Esophagus squamous epithelium (tissue), 5 donors: ENCODE measurements at regions not wholly inside any gene's neighbourhood (a gene's known extent, or its start where the extent isn't known, plus 50 kb on each side); places are given as distances from the start of the nearest gene placed in this dataset.

ENCODE experiments used
- DNase-seq: peaks from one replicate; lab custom pipeline; 2025; lab: John Stamatoyannopoulos, UW
- H3K27ac ChIP-seq, 4 donors: fragments of 200-600 bp; sonication (generic); one replicate each; pipeline ENCODE4 v1.5.1; 2016 to 2019; ENCODE audit warnings: mild to moderate bottlenecking in 1 of 4
- H3K27me3 ChIP-seq, 4 donors: fragments of 200-600 bp; sonication (generic); 1 replicate in 3 of 4; 2 replicates in 1 of 4; pipeline versions ENCODE4 v1.5.1 to v1.6.0; 2017 to 2021; ENCODE audit warnings: antibody characterized with exemption in 1 of 4
- H3K36me3 ChIP-seq, 3 donors: fragments of 200-600 bp; sonication (generic); one replicate each; pipeline ENCODE4 v1.5.1; 2016 to 2019
- H3K4me1 ChIP-seq, 3 donors: fragments of 200-600 bp; sonication (generic); one replicate each; pipeline ENCODE4 v1.5.1; 2017 to 2019
- H3K4me3 ChIP-seq, 4 donors: fragments of 200-600 bp; sonication (generic); 1 replicate in 3 of 4; 2 replicates in 1 of 4; pipeline ENCODE4 v1.5.1; 2016 to 2019; ENCODE audit warnings: mild to moderate bottlenecking in 2 of 4, moderate library complexity in 1 of 4
- H3K9me3 ChIP-seq, 3 donors: fragments of 200-600 bp; sonication (generic); one replicate each; pipeline ENCODE4 v1.5.1; 2016 to 2019
- POLR2A ChIP-seq, 4 donors: fragments of 450-650 bp; IDR thresholded peaks; one replicate each; pipeline ENCODE4 v1.6.1; 2017; ENCODE audit warnings: antibody characterized with exemption in 4 of 4, mild to moderate bottlenecking in 4 of 4, moderate library complexity in 3 of 4
- WGBS, 2 donors: methylation state at CpG; one replicate each; pipeline ENCODE4 v1.1.5; 2018; 5-methylcytosine and 5-hydroxymethylcytosine counted together
- intact Hi-C: fragments of 100-400 bp; cut with DNase I; formaldehyde crosslinking; loops from one replicate; pipeline ENCODE4 v1.15.0; 2022
- TF ChIP-seq, protein P1 (sequence below), 6 experiments: fragments of 450-650 bp in 4 of 6; fragments of 200-600 bp in 2 of 6; sonication (generic) in 2 of 6; IDR thresholded peaks; one replicate each; pipeline ENCODE4 v1.5.1; 2016 to 2019; ENCODE audit warnings: antibody characterized with exemption in 6 of 6, mild to moderate bottlenecking in 4 of 6, moderate library complexity in 4 of 6
- donor health status: DM: yes; HTN: yes; CAD: no.

DNA sequence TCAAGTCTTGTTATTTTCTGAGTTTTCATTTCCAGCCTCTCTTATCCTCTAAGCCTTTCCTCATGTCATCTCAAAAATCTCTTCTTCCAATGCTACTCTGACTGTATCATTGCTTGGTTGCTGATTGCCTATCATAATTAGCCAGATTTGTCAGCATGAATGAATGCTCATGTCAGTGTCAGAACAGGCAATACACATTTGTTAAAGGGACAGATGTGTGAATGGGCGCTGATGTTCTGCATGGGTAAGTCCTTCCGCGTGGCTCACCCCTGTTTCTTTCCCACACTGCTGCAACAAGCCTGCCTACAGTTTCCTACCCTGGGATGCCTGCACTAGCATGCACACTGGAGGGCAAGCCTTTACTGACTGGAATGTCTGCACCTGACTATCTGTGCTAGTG is 100.6 kb downstream of the RHOU start:
- H3K27ac ChIP-seq, result no peak overlapping the region

GRCh38 chr1:228836427-228836826 is 101.1 kb downstream of the RHOU start:
- intact Hi-C loops, result no loop called here
- Histone ChIP-seq H3K36me3 (no peaks in the 10 kb centered on the region), H3K27ac (no peak overlapping the region), H3K27me3 (peaks cover 0 to 14% (median 0%) of the 10 kb centered on the region in 4 donors), H3K4me1 (peaks cover 8 to 22% (median 21%) of the 10 kb centered on the region in 3 donors), H3K4me3 (no peak overlapping the region), H3K9me3 (no peaks in the 10 kb centered on the region)
- DNase-seq, result no peak
- TF ChIP-seq, protein P1, sequence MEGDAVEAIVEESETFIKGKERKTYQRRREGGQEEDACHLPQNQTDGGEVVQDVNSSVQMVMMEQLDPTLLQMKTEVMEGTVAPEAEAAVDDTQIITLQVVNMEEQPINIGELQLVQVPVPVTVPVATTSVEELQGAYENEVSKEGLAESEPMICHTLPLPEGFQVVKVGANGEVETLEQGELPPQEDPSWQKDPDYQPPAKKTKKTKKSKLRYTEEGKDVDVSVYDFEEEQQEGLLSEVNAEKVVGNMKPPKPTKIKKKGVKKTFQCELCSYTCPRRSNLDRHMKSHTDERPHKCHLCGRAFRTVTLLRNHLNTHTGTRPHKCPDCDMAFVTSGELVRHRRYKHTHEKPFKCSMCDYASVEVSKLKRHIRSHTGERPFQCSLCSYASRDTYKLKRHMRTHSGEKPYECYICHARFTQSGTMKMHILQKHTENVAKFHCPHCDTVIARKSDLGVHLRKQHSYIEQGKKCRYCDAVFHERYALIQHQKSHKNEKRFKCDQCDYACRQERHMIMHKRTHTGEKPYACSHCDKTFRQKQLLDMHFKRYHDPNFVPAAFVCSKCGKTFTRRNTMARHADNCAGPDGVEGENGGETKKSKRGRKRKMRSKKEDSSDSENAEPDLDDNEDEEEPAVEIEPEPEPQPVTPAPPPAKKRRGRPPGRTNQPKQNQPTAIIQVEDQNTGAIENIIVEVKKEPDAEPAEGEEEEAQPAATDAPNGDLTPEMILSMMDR (IDR thresholded peaks at IDR 0.05), result no peak
- no peak for TF ChIP-seq POLR2A (IDR thresholded peaks at IDR 0.05)
- WGBS, 2 donors, result 73 to 77% methylated on average over 3 of the region's 3 CpGs

More for the DNA sequence above, 100.6 kb downstream of the RHOU start:
- 51 to 85% methylated on average over 3 of the region's 3 CpGs for WGBS, 2 donors
- H3K36me3 ChIP-seq, result no peaks in the 10 kb centered on the region
- DNase-seq, result no peak
- TF ChIP-seq, protein P1 (IDR thresholded peaks at IDR 0.05), result no peak
- no peak for TF ChIP-seq POLR2A (IDR thresholded peaks at IDR 0.05)
- H3K4me1 ChIP-seq, result peaks cover 8 to 25% (median 22%) of the 10 kb centered on the region in 3 donors
- H3K4me3 ChIP-seq, result no peak overlapping the region
- intact Hi-C loops, result no loop called here
- H3K27me3 ChIP-seq, result peaks cover 0 to 14% (median 0%) of the 10 kb centered on the region in 4 donors
- no peaks in the 10 kb centered on the region for H3K9me3 ChIP-seq

DNA sequence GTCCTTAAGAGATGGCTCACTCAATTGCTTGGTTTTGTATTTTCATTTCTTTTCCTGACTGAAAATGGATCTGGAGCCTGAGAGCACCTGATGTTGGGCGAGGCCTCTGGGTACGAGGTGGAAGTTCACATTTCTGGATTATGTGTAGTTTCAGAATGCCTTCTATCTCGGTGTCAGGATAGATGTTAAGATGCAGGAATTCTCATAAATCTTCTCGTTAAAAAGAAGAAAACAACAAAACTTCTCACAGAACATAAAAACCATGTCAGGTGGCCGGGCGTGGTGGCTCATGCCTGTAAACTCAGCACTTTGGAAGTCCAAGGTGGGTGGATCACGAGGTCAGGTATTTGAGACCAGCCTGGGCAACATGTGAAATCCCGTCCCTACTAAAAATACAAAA is 101.8 kb downstream of the RHOU start:
- no peak for DNase-seq
- intact Hi-C loops, result no loop called here

GRCh38 chr1:228837817-228838716 is 102.8 kb downstream of the RHOU start:
- 21 to 37% methylated on average over 7 to 9 of the region's 11 CpGs for WGBS, 2 donors

More for the DNA sequence above, 101.8 kb downstream of the RHOU start:
- H3K9me3 ChIP-seq, result no peaks in the 10 kb centered on the region
- H3K27me3 ChIP-seq, result peaks cover 0 to 14% (median 0%) of the 10 kb centered on the region in 4 donors
- WGBS, 2 donors, result 70 to 83% methylated on average over 8 of the region's 8 CpGs
- H3K4me3 ChIP-seq, result no peak overlapping the region
- H3K36me3 ChIP-seq, result no peaks in the 10 kb centered on the region
- TF ChIP-seq, protein P1 (IDR thresholded peaks at IDR 0.05), result no peak
- TF ChIP-seq POLR2A (IDR thresholded peaks at IDR 0.05), result no peak
- H3K27ac ChIP-seq, result no peak overlapping the region
- H3K4me1 ChIP-seq, result peaks cover 8 to 22% (median 21%) of the 10 kb centered on the region in 3 donors

More at GRCh38 chr1:228837817-228838716, 102.8 kb downstream of the RHOU start:
- H3K27ac ChIP-seq, result peak overlapping the region in 3 of 4 donors; percentile 63 to 78 (median 63)
- intact Hi-C loops, result no loop called here
- TF ChIP-seq POLR2A (IDR thresholded peaks at IDR 0.05), result no peak
- TF ChIP-seq, protein P1 (IDR thresholded peaks at IDR 0.05), result no peak
- no peak overlapping the region for H3K4me3 ChIP-seq
- peaks cover 8 to 22% (median 21%) of the 10 kb centered on the region in 3 donors for H3K4me1 ChIP-seq
- no peak for DNase-seq
- peaks cover 0 to 14% (median 0%) of the 10 kb centered on the region in 4 donors for H3K27me3 ChIP-seq
- H3K9me3 ChIP-seq, result no peaks in the 10 kb centered on the region
- no peaks in the 10 kb centered on the region for H3K36me3 ChIP-seq
